ENCODE measurements at regions not wholly inside any gene's neighbourhood (a gene's known extent, or its start where the extent isn't known, plus 50 kb on each side); places are given as distances from the start of the nearest gene placed in this dataset.

DNA sequence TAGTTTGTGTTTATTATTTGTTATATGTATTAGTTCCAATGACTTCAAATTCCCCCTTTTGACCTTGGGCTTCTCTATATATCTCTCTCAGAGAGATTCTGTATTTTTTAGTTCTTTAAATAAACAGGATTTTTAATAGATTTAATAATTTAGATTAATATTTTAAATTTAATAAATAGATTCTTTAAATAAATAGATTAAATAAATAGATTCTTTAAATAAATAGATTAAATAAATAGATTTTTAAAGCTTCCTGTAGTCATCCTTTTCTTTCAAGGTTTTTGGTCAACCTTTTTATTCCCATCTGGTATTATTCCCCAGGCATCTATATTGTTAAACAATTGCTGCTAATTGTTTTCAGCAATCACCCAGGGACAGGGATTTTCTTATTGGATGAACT is 721.9 kb upstream of the ADAMTS5 start:
- Mint-ChIP-seq H3K27ac (no peak overlapping the region), H3K4me1 (no peaks in the 10 kb centered on the region), H3K27me3 (ENCODE audit: low read depth in 3 of 3) (peaks cover 0 to 3% (median 1%) of the 10 kb centered on the region in 3 donors), H3K9me3 (peaks cover 0 to 14% (median 2%) of the 10 kb centered on the region in 7 donors), H3K36me3 (no peaks in the 10 kb centered on the region), H3K4me3 (no peak overlapping the region)
- H3K27me3 ChIP-seq (ENCODE audit: control insufficient read depth in 2 of 2, insufficient read depth in 2 of 2, low read length in 2 of 2) = no peaks in the 10 kb centered on the region
- DNase-seq = no peak
- H3K4me3 ChIP-seq (replicated peaks in 1 of 3; ENCODE audit: low read depth in 2 of 3, low read length in 3 of 3) = no peak overlapping the region
- no peaks in the 10 kb centered on the region for H3K4me1 ChIP-seq (ENCODE audit: control insufficient read depth in 1 of 2, insufficient read depth in 2 of 2, low read length in 2 of 2)
- no peak overlapping the region for H3K27ac ChIP-seq (ENCODE audit: low read depth in 1 of 2, low read length in 2 of 2)
- no peaks in the 10 kb centered on the region for H3K79me2 ChIP-seq (ENCODE audit: insufficient read depth, low read length)
- H3K36me3 ChIP-seq (replicated peaks in 1 of 2; ENCODE audit: control insufficient read depth in 1 of 2, insufficient read depth in 2 of 2, low read length in 2 of 2) = no peaks in the 10 kb centered on the region
- H2AFZ ChIP-seq (ENCODE audit: insufficient read depth, low read depth, low read length, poor library complexity, severe bottlenecking) = no peak overlapping the region
- TF ChIP-seq, protein P1, sequence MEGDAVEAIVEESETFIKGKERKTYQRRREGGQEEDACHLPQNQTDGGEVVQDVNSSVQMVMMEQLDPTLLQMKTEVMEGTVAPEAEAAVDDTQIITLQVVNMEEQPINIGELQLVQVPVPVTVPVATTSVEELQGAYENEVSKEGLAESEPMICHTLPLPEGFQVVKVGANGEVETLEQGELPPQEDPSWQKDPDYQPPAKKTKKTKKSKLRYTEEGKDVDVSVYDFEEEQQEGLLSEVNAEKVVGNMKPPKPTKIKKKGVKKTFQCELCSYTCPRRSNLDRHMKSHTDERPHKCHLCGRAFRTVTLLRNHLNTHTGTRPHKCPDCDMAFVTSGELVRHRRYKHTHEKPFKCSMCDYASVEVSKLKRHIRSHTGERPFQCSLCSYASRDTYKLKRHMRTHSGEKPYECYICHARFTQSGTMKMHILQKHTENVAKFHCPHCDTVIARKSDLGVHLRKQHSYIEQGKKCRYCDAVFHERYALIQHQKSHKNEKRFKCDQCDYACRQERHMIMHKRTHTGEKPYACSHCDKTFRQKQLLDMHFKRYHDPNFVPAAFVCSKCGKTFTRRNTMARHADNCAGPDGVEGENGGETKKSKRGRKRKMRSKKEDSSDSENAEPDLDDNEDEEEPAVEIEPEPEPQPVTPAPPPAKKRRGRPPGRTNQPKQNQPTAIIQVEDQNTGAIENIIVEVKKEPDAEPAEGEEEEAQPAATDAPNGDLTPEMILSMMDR (IDR thresholded peaks at IDR 0.05) = no peak
- intact Hi-C loops (cut with micrococcal nuclease) = no loop called here
- no peak overlapping the region for H3K4me2 ChIP-seq (replicated peaks; ENCODE audit: extremely low read depth, low read length, poor library complexity, severe bottlenecking)
- H3K9ac ChIP-seq (ENCODE audit: insufficient read depth, low read length, poor library complexity, severe bottlenecking) = no peak overlapping the region
- H4K20me1 ChIP-seq (ENCODE audit: insufficient read depth, low read length) = no peaks in the 10 kb centered on the region
- H3K9me3 ChIP-seq (replicated peaks in 1 of 2; ENCODE audit: control insufficient read depth in 1 of 2, insufficient read depth in 1 of 2, low read length in 2 of 2) = peaks cover 0 to 3% of the 10 kb centered on the region in 2 donors

DNA sequence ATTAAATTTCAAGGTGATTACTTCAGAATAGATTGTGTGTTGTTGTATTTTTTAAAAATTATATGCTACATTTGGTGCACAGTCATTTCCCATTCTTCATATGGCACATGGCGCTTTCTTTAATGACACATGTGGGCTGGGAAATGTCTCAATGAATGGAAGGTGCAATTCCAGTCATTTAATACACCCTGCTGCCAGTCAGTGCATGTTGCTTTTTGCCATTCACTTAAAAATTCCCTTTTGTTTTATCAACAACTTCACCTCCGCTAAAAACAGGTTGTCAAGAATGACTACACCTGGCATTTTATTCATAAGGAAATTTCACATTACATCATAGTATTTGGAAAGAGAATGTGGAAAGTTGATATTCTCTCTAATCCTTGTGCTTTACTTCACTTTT is 716.4 kb upstream of the ADAMTS5 start:
- Histone ChIP-seq H3K36me3 (replicated peaks in 1 of 2; ENCODE audit: control insufficient read depth in 1 of 2, insufficient read depth in 2 of 2, low read length in 2 of 2) (no peaks in the 10 kb centered on the region), H3K4me1 (ENCODE audit: control insufficient read depth in 1 of 2, insufficient read depth in 2 of 2, low read length in 2 of 2) (no peaks in the 10 kb centered on the region), H3K9me3 (replicated peaks in 1 of 2; ENCODE audit: control insufficient read depth in 1 of 2, insufficient read depth in 1 of 2, low read length in 2 of 2) (peaks cover 0 to 3% of the 10 kb centered on the region in 2 donors), H3K79me2 (ENCODE audit: insufficient read depth, low read length) (no peaks in the 10 kb centered on the region), H4K20me1 (ENCODE audit: insufficient read depth, low read length) (no peaks in the 10 kb centered on the region), H2AFZ (ENCODE audit: insufficient read depth, low read depth, low read length, poor library complexity, severe bottlenecking) (no peak overlapping the region), H3K4me2 (replicated peaks; ENCODE audit: extremely low read depth, low read length, poor library complexity, severe bottlenecking) (no peak overlapping the region), H3K4me3 (replicated peaks in 1 of 3; ENCODE audit: low read depth in 2 of 3, low read length in 3 of 3) (no peak overlapping the region), H3K27me3 (ENCODE audit: control insufficient read depth in 2 of 2, insufficient read depth in 2 of 2, low read length in 2 of 2) (no peaks in the 10 kb centered on the region), H3K9ac (ENCODE audit: insufficient read depth, low read length, poor library complexity, severe bottlenecking) (no peak overlapping the region), H3K27ac (ENCODE audit: low read depth in 1 of 2, low read length in 2 of 2) (no peak overlapping the region)
- WGBS (ENCODE audit: insufficient coverage) = no CpG with 5 or more reads among the region's 2 CpGs
- H3K36me3 Mint-ChIP-seq = no peaks in the 10 kb centered on the region
- intact Hi-C loops (cut with micrococcal nuclease) = no loop called here
- H3K27me3 Mint-ChIP-seq (ENCODE audit: low read depth in 3 of 3) = peaks cover 0 to 1% (median 1%) of the 10 kb centered on the region in 3 donors
- H3K4me3 Mint-ChIP-seq = no peak overlapping the region
- DNase-seq = no peak
- H3K27ac Mint-ChIP-seq = no peak overlapping the region
- TF ChIP-seq, protein P1 (IDR thresholded peaks at IDR 0.05) = no peak
- H3K9me3 Mint-ChIP-seq = peaks cover 0 to 12% (median 2%) of the 10 kb centered on the region in 7 donors
- H3K4me1 Mint-ChIP-seq = no peaks in the 10 kb centered on the region
